ENCODE measurements at regions not wholly inside any gene's neighbourhood (a gene's known extent, or its start where the extent isn't known, plus 50 kb on each side); places are given as distances from the start of the nearest gene placed in this dataset.
"Not testable (repeated sequence)": the region's sequence is repeated elsewhere in the genome, so short reads cannot be mapped to it uniquely, and the experiment has no call there.

GRCh38 chr1:95790136-95790535 is 556.1 kb downstream of the RWDD3 start:
- DNase-seq: no peak

GRCh38 chr1:95793893-95794292 is 559.9 kb downstream of the RWDD3 start:
- DNase-seq: no peak

- not testable (repeated sequence) for DNase-seq
Observed at GRCh38 chr1:95797761-95798160, 563.8 kb downstream of the RWDD3 start.

GRCh38 chr1:95806171-95806570 is 572.2 kb downstream of the RWDD3 start:
- no peak for DNase-seq

- DNase-seq: no peak
Observed at GRCh38 chr1:95809391-95809790, 575.4 kb downstream of the RWDD3 start.

- no peak for DNase-seq
Observed at GRCh38 chr1:95815511-95815910, 581.5 kb downstream of the RWDD3 start.

- DNase-seq: no peak
Observed at GRCh38 chr1:95829556-95829955, 595.5 kb downstream of the RWDD3 start.

- no peak for DNase-seq
Observed at GRCh38 chr1:95832370-95832769, 598.4 kb downstream of the RWDD3 start.

GRCh38 chr1:95849439-95849838 is 615.4 kb downstream of the RWDD3 start:
- DNase-seq: no peak

GRCh38 chr1:95850165-95850649 is 616.2 kb downstream of the RWDD3 start:
- DNase-seq: no peak

GRCh38 chr1:95850763-95851162 is 616.8 kb downstream of the RWDD3 start:
- no peak for DNase-seq

GRCh38 chr1:95852483-95853070 is 618.6 kb downstream of the RWDD3 start:
- no peak for DNase-seq

GRCh38 chr1:95854457-95854856 is 620.4 kb downstream of the RWDD3 start:
- no peak for DNase-seq

GRCh38 chr1:95863086-95863485 is 629.1 kb downstream of the RWDD3 start:
- no peak for DNase-seq

- no peak for DNase-seq
Observed at GRCh38 chr1:95865769-95866168, 631.8 kb downstream of the RWDD3 start.

- DNase-seq: no peak
Observed at GRCh38 chr1:95876276-95876675, 642.3 kb downstream of the RWDD3 start.

GRCh38 chr1:95879498-95880050 is 645.6 kb downstream of the RWDD3 start:
- DNase-seq: no peak

GRCh38 chr1:95888941-95889390 is 655.0 kb downstream of the RWDD3 start:
- DNase-seq: no peak

GRCh38 chr1:95889400-95889799 is 655.4 kb downstream of the RWDD3 start:
- DNase-seq: no peak

GRCh38 chr1:95893921-95894320 is 659.9 kb downstream of the RWDD3 start:
- no peak for DNase-seq

- DNase-seq: no peak
Observed at GRCh38 chr1:95903060-95903459, 669.0 kb downstream of the RWDD3 start.

GRCh38 chr1:95905818-95906395 is 671.9 kb downstream of the RWDD3 start:
- DNase-seq: no peak

GRCh38 chr1:95911739-95912138 is 677.7 kb downstream of the RWDD3 start:
- DNase-seq: not testable (repeated sequence)

GRCh38 chr1:95916616-95917015 is 682.6 kb downstream of the RWDD3 start:
- DNase-seq: no peak

- no peak for DNase-seq
Observed at GRCh38 chr1:95924684-95925083, 690.7 kb downstream of the RWDD3 start.

Data from GF-D8 (cell line).